Right lobe of liver (tissue), 6 donors: ENCODE measurements at regions not wholly inside any gene's neighbourhood (a gene's known extent, or its start where the extent isn't known, plus 50 kb on each side); places are given as distances from the start of the nearest gene placed in this dataset.

Source experiments
- ATAC-seq, 4 donors: fragments of 200-7000 bp; cut with Tn5 transposase; one replicate each; pipeline ENCODE4 v1.9.1; 2020; ENCODE audit warnings: mild to moderate bottlenecking in 4 of 4, moderate library complexity in 4 of 4
- DNase-seq, 3 donors: peaks; one replicate each; pipeline ENCODE4 v3.0.0-alpha.2; 2020
- H3K27ac ChIP-seq, 3 donors: fragments of 200-600 bp; one replicate each; pipeline ENCODE4 v1.8.0; 2022
- H3K27me3 ChIP-seq, 2 donors: fragments of 200-600 bp; one replicate each; pipeline ENCODE4 v1.8.0; 2022
- H3K36me3 ChIP-seq, 4 donors: fragments of 200-600 bp; sonication (generic) in 1 of 4; one replicate each; pipeline versions ENCODE4 v1.5.1 to v1.8.0; 2017 to 2022; ENCODE audit warnings: control low read depth in 1 of 4
- H3K4me1 ChIP-seq, 4 donors: fragments of 200-600 bp; sonication (generic) in 1 of 4; one replicate each; pipeline versions ENCODE4 v1.5.1 to v1.8.0; 2017 to 2022; ENCODE audit warnings: control low read depth in 1 of 4
- H3K4me3 ChIP-seq, 3 donors: fragments of 200-600 bp; one replicate each; pipeline ENCODE4 v1.8.0; 2022
- H3K9me3 ChIP-seq, 4 donors: fragments of 200-600 bp; sonication (generic) in 1 of 4; one replicate each; pipeline versions ENCODE4 v1.5.1 to v1.8.0; 2017 to 2022; ENCODE audit warnings: control low read depth in 1 of 4
- CTCF ChIP-seq, 4 donors: fragments of 200-600 bp in 3 of 4; fragments of 450-650 bp in 1 of 4; IDR thresholded peaks; one replicate each; pipeline versions ENCODE4 v1.5.1 to v1.8.0; 2016 to 2022; ENCODE audit warnings: antibody characterized with exemption in 4 of 4, mild to moderate bottlenecking in 2 of 4
- POLR2A ChIP-seq: fragments of 450-650 bp; IDR thresholded peaks from one replicate; pipeline ENCODE4 v1.6.1; 2017; ENCODE audit warnings: antibody characterized with exemption, mild to moderate bottlenecking
- WGBS: methylation state at CpG from one replicate; pipeline ENCODE4 v1.1.6; 2018; ENCODE audit warnings: low coverage, low lambda C conversion rate; ENCODE audit not compliant: insufficient coverage; ENCODE audit errors: missing lambda C conversion rate; 5-methylcytosine and 5-hydroxymethylcytosine counted together
- intact Hi-C, 2 donors: fragments of 100-400 bp; cut with DNase I; formaldehyde crosslinking; loops; one replicate each; pipeline versions ENCODE4 v1.11.2 to v1.14.1; 2022
- donor health status: DM: no; HTN: yes; CAD: no.
- donor health status: DM: no; HTN: no; CAD: no.
- donor health status: DM: no; HTN: no; CAD: no.
- donor health status: DM: no; HTN: yes; CAD: no.
- donor health status: DM: no; HTN: yes; CAD: no.

GRCh38 chr7:133186060-133186459 is 66.8 kb upstream of the EXOC4 start:
- Histone ChIP-seq H3K4me3 (no peak overlapping the region), H3K27me3 (no peaks in the 10 kb centered on the region), H3K36me3 (no peaks in the 10 kb centered on the region), H3K27ac (no peak overlapping the region), H3K4me1 (no peaks in the 10 kb centered on the region), H3K9me3 (no peaks in the 10 kb centered on the region)
- ATAC-seq (no peak), DNase-seq (no peak)
- TF ChIP-seq CTCF (IDR thresholded peaks at IDR 0.05) (no peak), POLR2A (no peak)
- WGBS = 70% methylated on average over 1 of the region's 1 CpG
- intact Hi-C loops = no loop called here

- Histone ChIP-seq H3K27ac (no peak overlapping the region), H3K4me3 (no peak overlapping the region), H3K9me3 (no peaks in the 10 kb centered on the region), H3K36me3 (no peaks in the 10 kb centered on the region), H3K4me1 (no peaks in the 10 kb centered on the region), H3K27me3 (no peaks in the 10 kb centered on the region)
- TF ChIP-seq CTCF (IDR thresholded peaks at IDR 0.05) = no peak
- no peak for TF ChIP-seq POLR2A
- WGBS = 58% methylated on average over 2 of the region's 2 CpGs
- intact Hi-C loops = no loop called here
- ATAC-seq (no peak), DNase-seq (no peak)
These were observed 62.7 kb upstream of the EXOC4 start for GRCh38 chr7:133190172-133190528.

GRCh38 chr7:133190650-133191049 is 62.2 kb upstream of the EXOC4 start:
- DNase-seq (no peak), ATAC-seq (no peak)
- no peak overlapping the region for H3K4me3 ChIP-seq
- no peak overlapping the region for H3K27ac ChIP-seq
- intact Hi-C loops = no loop called here
- H3K9me3 ChIP-seq = no peaks in the 10 kb centered on the region
- TF ChIP-seq CTCF (IDR thresholded peaks at IDR 0.05) = no peak
- TF ChIP-seq POLR2A = no peak
- 75% methylated on average over 1 of the region's 1 CpG for WGBS
- no peaks in the 10 kb centered on the region for H3K36me3 ChIP-seq
- H3K27me3 ChIP-seq = no peaks in the 10 kb centered on the region
- no peaks in the 10 kb centered on the region for H3K4me1 ChIP-seq

GRCh38 chr7:133191787-133192186 is 61.1 kb upstream of the EXOC4 start:
- DNase-seq (no peak), ATAC-seq (no peak)
- Histone ChIP-seq H3K4me3 (no peak overlapping the region), H3K4me1 (no peaks in the 10 kb centered on the region), H3K36me3 (no peaks in the 10 kb centered on the region), H3K9me3 (no peaks in the 10 kb centered on the region), H3K27me3 (no peaks in the 10 kb centered on the region), H3K27ac (no peak overlapping the region)
- intact Hi-C loops = no loop called here
- WGBS = 66% methylated on average over 3 of the region's 4 CpGs
- TF ChIP-seq POLR2A (no peak), CTCF (IDR thresholded peaks at IDR 0.05) (no peak)

- no peaks in the 10 kb centered on the region for H3K27me3 ChIP-seq
- no peak for DNase-seq
- H3K36me3 ChIP-seq = no peaks in the 10 kb centered on the region
- intact Hi-C loops = no loop called here
- H3K27ac ChIP-seq = no peak overlapping the region
- no peaks in the 10 kb centered on the region for H3K9me3 ChIP-seq
- no peaks in the 10 kb centered on the region for H3K4me1 ChIP-seq
- no peak for TF ChIP-seq POLR2A
- no peak for TF ChIP-seq CTCF (IDR thresholded peaks at IDR 0.05)
- no peak overlapping the region for H3K4me3 ChIP-seq
- no peak for ATAC-seq
- WGBS = 64% methylated on average over 4 of the region's 4 CpGs
These were observed 57.0 kb upstream of the EXOC4 start for GRCh38 chr7:133195868-133196267.
